SU-DHL-6 (cell line): ENCODE measurements at regions not wholly inside any gene's neighbourhood (a gene's known extent, or its start where the extent isn't known, plus 50 kb on each side); places are given as distances from the start of the nearest gene placed in this dataset.

Experiments
- EZH2phosphoT487 ChIP-seq: fragments of 200-600 bp; sonication (generic), shearing (Covaris generic); conservative IDR thresholded peaks from 2 replicates; pipeline ENCODE4 v1.6.1; 2018; ENCODE audit warnings: mild to moderate bottlenecking, antibody characterized with exemption, low read length, moderate library complexity, mixed read lengths
- TF ChIP-seq, protein P1 (sequence below): fragments of 200-600 bp; sonication (generic); IDR thresholded peaks from one replicate; pipeline ENCODE4 v1.5.1; 2017; ENCODE audit warnings: antibody characterized with exemption, mild to moderate bottlenecking, low read length, moderate library complexity; ENCODE audit not compliant: insufficient read depth, poor library complexity, severe bottlenecking

DNA sequence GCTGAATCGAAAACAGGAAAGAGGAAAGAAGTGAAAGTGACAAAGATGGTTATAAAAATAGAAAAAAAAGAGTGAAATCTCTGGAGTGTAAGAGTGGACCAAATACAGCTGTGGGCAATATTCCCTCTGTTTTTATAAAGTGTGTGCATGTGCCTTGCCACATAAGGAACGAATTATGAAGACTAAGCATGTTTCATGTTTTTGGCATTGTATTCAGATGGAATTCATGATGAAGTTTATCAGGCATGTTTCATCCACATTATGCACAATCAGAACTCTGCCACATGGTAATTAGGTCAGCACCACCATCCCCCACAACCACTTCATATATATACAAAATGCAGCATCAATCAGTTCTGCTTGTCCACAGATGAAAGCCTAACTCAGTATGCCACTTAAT is 348.0 kb downstream of the ZNF608 start:
- TF ChIP-seq, protein P1, sequence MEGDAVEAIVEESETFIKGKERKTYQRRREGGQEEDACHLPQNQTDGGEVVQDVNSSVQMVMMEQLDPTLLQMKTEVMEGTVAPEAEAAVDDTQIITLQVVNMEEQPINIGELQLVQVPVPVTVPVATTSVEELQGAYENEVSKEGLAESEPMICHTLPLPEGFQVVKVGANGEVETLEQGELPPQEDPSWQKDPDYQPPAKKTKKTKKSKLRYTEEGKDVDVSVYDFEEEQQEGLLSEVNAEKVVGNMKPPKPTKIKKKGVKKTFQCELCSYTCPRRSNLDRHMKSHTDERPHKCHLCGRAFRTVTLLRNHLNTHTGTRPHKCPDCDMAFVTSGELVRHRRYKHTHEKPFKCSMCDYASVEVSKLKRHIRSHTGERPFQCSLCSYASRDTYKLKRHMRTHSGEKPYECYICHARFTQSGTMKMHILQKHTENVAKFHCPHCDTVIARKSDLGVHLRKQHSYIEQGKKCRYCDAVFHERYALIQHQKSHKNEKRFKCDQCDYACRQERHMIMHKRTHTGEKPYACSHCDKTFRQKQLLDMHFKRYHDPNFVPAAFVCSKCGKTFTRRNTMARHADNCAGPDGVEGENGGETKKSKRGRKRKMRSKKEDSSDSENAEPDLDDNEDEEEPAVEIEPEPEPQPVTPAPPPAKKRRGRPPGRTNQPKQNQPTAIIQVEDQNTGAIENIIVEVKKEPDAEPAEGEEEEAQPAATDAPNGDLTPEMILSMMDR = no peak
- TF ChIP-seq EZH2phosphoT487 = no peak
